ENCODE measurements at regions not wholly inside any gene's neighbourhood (a gene's known extent, or its start where the extent isn't known, plus 50 kb on each side); places are given as distances from the start of the nearest gene placed in this dataset.

DNA sequence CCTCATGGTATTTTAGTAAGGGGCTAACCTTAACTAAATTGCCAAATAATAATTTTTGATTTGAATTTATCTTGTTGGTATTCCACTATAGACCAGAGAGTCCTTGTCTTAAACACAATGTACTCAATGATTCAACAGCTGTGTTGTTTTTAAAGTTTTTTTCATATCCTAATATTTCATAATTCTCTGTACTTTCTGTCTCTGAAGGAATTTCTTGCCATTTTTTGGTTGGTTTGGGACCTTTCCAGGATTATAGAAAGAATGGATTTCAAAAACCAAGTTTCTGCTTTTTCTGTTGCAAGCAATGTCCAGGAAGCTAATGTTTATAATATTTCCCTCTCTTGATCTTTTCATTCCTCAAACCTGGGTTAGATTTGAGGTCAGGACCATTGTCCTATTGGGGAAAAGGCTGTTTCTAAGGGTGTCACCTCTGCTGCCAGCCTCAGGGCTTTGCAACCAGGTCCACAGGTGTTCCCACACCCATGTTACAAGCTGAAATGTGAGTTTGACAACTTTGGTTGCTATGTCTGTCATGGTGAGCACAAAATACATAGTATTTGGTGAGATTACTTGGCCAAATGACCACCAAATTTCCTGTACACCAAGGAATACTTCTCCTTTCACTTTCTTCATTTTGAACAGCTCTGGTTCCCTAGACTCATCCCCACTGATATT is 363.7 kb upstream of the RGMA start:
- TF ChIP-seq JUND (IDR thresholded peaks at IDR 0.05; ENCODE audit: low read depth) = no peak
- DNase-seq (ENCODE audit: low read depth in 1 of 2, low spot score in 1 of 2) = peak in 1 of 2 experiments; percentile 23
- in situ Hi-C loops (cut with HindIII; ENCODE audit: low pct_unique_long_range_greater_than_20kb, low sequenced_read_pairs) = no loop called here

- in situ Hi-C loops (cut with HindIII; ENCODE audit: low pct_unique_long_range_greater_than_20kb, low sequenced_read_pairs) = no loop called here
- no peak for TF ChIP-seq JUND (IDR thresholded peaks at IDR 0.05; ENCODE audit: low read depth)
- DNase-seq (ENCODE audit: low read depth in 1 of 2, low spot score in 1 of 2) = no peak
Measured at GRCh38 chr15:93451822-93452221, 362.8 kb upstream of the RGMA start.

- DNase-seq (ENCODE audit: low read depth in 1 of 2, low spot score in 1 of 2) = peak in 1 of 2 experiments; percentile 42
- in situ Hi-C loops (cut with HindIII; ENCODE audit: low pct_unique_long_range_greater_than_20kb, low sequenced_read_pairs) = no loop called here
- no peak for TF ChIP-seq JUND (IDR thresholded peaks at IDR 0.05; ENCODE audit: low read depth)
Measured at GRCh38 chr15:93451265-93451664, 362.3 kb upstream of the RGMA start.

- TF ChIP-seq JUND (IDR thresholded peaks at IDR 0.05; ENCODE audit: low read depth) = no peak
- DNase-seq (ENCODE audit: low read depth in 1 of 2, low spot score in 1 of 2) = no peak
- in situ Hi-C loops (cut with HindIII; ENCODE audit: low pct_unique_long_range_greater_than_20kb, low sequenced_read_pairs) = no loop called here
Measured at GRCh38 chr15:93449798-93450197, 360.8 kb upstream of the RGMA start.

GRCh38 chr15:93438310-93438709 is 349.3 kb upstream of the RGMA start:
- in situ Hi-C loops (cut with HindIII; ENCODE audit: low pct_unique_long_range_greater_than_20kb, low sequenced_read_pairs) = no loop called here
- DNase-seq (ENCODE audit: low read depth in 1 of 2, low spot score in 1 of 2) = no peak
- TF ChIP-seq JUND (IDR thresholded peaks at IDR 0.05; ENCODE audit: low read depth) = no peak

- TF ChIP-seq JUND (IDR thresholded peaks at IDR 0.05; ENCODE audit: low read depth) = no peak
- no peak for DNase-seq (ENCODE audit: low read depth in 1 of 2, low spot score in 1 of 2)
- in situ Hi-C loops (cut with HindIII; ENCODE audit: low pct_unique_long_range_greater_than_20kb, low sequenced_read_pairs) = no loop called here
Measured at GRCh38 chr15:93432474-93432873, 343.5 kb upstream of the RGMA start.

DNA sequence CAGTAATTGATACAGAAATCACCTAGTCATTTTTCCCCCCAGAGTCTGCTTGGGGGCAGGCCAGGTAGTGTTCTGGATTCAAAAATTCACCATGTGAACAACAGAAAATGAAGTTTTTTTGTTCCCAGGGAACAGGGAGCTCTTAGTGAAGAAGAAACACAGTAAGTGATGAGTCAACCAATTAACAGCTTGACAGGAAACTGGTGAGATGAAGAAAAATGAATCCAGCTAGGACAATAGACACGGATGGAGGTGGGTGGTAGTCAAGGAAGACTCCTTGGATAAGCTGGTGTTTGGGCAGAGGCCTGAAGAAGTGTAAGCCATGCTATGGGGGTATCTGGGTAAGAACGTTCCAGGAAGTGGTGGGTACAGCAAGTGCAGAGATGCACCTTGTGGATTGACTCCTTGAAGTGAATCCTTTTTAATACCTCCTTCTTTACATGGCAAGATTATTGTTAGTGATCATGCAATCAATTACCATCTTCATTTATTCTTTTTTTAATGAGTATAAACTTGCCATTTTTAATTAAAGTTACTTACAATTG is 339.9 kb upstream of the RGMA start:
- DNase-seq (ENCODE audit: low read depth in 1 of 2, low spot score in 1 of 2) = no peak
- in situ Hi-C loops (cut with HindIII; ENCODE audit: low pct_unique_long_range_greater_than_20kb, low sequenced_read_pairs) = no loop called here
- TF ChIP-seq JUND (IDR thresholded peaks at IDR 0.05; ENCODE audit: low read depth) = no peak

GRCh38 chr15:93428150-93428549 is 339.1 kb upstream of the RGMA start:
- in situ Hi-C loops (cut with HindIII; ENCODE audit: low pct_unique_long_range_greater_than_20kb, low sequenced_read_pairs) = no loop called here
- no peak for DNase-seq (ENCODE audit: low read depth in 1 of 2, low spot score in 1 of 2)
- no peak for TF ChIP-seq JUND (IDR thresholded peaks at IDR 0.05; ENCODE audit: low read depth)

- no peak for DNase-seq (ENCODE audit: low read depth in 1 of 2, low spot score in 1 of 2)
- in situ Hi-C loops (cut with HindIII; ENCODE audit: low pct_unique_long_range_greater_than_20kb, low sequenced_read_pairs) = no loop called here
- TF ChIP-seq JUND (IDR thresholded peaks at IDR 0.05; ENCODE audit: low read depth) = no peak
Measured at GRCh38 chr15:93424131-93424530, 335.1 kb upstream of the RGMA start.

- DNase-seq (ENCODE audit: low read depth in 1 of 2, low spot score in 1 of 2) = no peak
- TF ChIP-seq JUND (IDR thresholded peaks at IDR 0.05; ENCODE audit: low read depth) = no peak
- in situ Hi-C loops (cut with HindIII; ENCODE audit: low pct_unique_long_range_greater_than_20kb, low sequenced_read_pairs) = no loop called here
Measured at GRCh38 chr15:93422476-93422875, 333.5 kb upstream of the RGMA start.

- DNase-seq (ENCODE audit: low read depth in 1 of 2, low spot score in 1 of 2) = no peak
- no peak for TF ChIP-seq JUND (IDR thresholded peaks at IDR 0.05; ENCODE audit: low read depth)
- in situ Hi-C loops (cut with HindIII; ENCODE audit: low pct_unique_long_range_greater_than_20kb, low sequenced_read_pairs) = no loop called here
Measured at GRCh38 chr15:93420477-93420876, 331.5 kb upstream of the RGMA start.

- no peak for DNase-seq (ENCODE audit: low read depth in 1 of 2, low spot score in 1 of 2)
- in situ Hi-C loops (cut with HindIII; ENCODE audit: low pct_unique_long_range_greater_than_20kb, low sequenced_read_pairs) = no loop called here
- TF ChIP-seq JUND (IDR thresholded peaks at IDR 0.05; ENCODE audit: low read depth) = no peak
Measured at GRCh38 chr15:93420050-93420452, 331.0 kb upstream of the RGMA start.

GRCh38 chr15:93418566-93418965 is 329.6 kb upstream of the RGMA start:
- no peak for DNase-seq (ENCODE audit: low read depth in 1 of 2, low spot score in 1 of 2)
- TF ChIP-seq JUND (IDR thresholded peaks at IDR 0.05; ENCODE audit: low read depth) = no peak
- in situ Hi-C loops (cut with HindIII; ENCODE audit: low pct_unique_long_range_greater_than_20kb, low sequenced_read_pairs) = no loop called here

- no peak for DNase-seq (ENCODE audit: low read depth in 1 of 2, low spot score in 1 of 2)
- TF ChIP-seq JUND (IDR thresholded peaks at IDR 0.05; ENCODE audit: low read depth) = no peak
- in situ Hi-C loops (cut with HindIII; ENCODE audit: low pct_unique_long_range_greater_than_20kb, low sequenced_read_pairs) = no loop called here
Measured at GRCh38 chr15:93417631-93418030, 328.6 kb upstream of the RGMA start.

Measured in T47D (cell line).